ENCODE measurements at regions not wholly inside any gene's neighbourhood (a gene's known extent, or its start where the extent isn't known, plus 50 kb on each side); places are given as distances from the start of the nearest gene placed in this dataset.

GRCh38 chr21:35390013-35390776 lies 341.1 kb upstream of the RUNX1 start:
- TF ChIP-seq CTCF (conservative IDR thresholded peaks at IDR 0.05; ENCODE audit: low read length) (no peak), EZH2phosphoT487 (IDR thresholded peaks at IDR 0.05; ENCODE audit: borderline replicate concordance) (no peak)
